ENCODE measurements at regions not wholly inside any gene's neighbourhood (a gene's known extent, or its start where the extent isn't known, plus 50 kb on each side); places are given as distances from the start of the nearest gene placed in this dataset.

DNA sequence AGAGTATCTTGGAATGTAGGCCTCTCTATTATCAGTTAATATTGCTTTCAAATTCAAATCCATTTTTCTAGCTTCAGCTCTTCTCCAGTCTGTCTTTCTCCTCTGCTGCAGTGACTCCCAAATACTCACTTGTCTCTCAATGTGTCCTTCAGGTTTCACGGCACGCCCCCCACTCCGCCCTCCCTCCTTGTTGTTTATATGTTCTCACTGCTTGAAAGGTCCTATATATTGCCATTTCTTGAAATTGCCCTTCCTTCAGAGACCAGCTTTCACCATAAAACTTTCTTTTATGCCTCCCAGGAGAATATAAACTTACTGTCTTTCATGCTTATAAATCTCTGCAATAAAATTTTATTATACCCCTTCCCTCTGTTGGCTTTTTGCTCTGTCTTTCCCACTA, 668.2 kb downstream of the CCSER2 start:
- TF ChIP-seq POLR2AphosphoS5 (IDR thresholded peaks at IDR 0.05; ENCODE audit: low read depth, low read length): no peak
- TF ChIP-seq POLR2A (IDR thresholded peaks at IDR 0.05; ENCODE audit: low read depth, low read length): no peak
- no peak for TF ChIP-seq TAF1 (IDR thresholded peaks at IDR 0.05; ENCODE audit: borderline replicate concordance, low read depth, low read length)

All from GM12892 (cell line).